Suprapubic skin (tissue), 4 donors: ENCODE measurements at regions not wholly inside any gene's neighbourhood (a gene's known extent, or its start where the extent isn't known, plus 50 kb on each side); places are given as distances from the start of the nearest gene placed in this dataset.

Experiments used
- DNase-seq, 2 donors: peaks; one replicate each; pipeline ENCODE4 v3.0.0-alpha.2; 2019; ENCODE audit warnings: low spot score in 2 of 2
- H3K27ac ChIP-seq: fragments of 200-600 bp; sonication (generic); one replicate; pipeline ENCODE4 v1.5.1; 2019
- H3K27me3 ChIP-seq: fragments of 200-600 bp; sonication (generic); one replicate; pipeline ENCODE4 v1.5.1; 2019
- H3K36me3 ChIP-seq: fragments of 200-600 bp; sonication (generic); one replicate; pipeline ENCODE4 v1.5.1; 2019
- H3K4me1 ChIP-seq: fragments of 200-600 bp; sonication (generic); one replicate; pipeline ENCODE4 v1.5.1; 2019
- H3K4me3 ChIP-seq: fragments of 200-600 bp; sonication (generic); one replicate; pipeline ENCODE4 v1.5.1; 2019; ENCODE audit warnings: mild to moderate bottlenecking
- H3K9me3 ChIP-seq: fragments of 200-600 bp; sonication (generic); one replicate; pipeline ENCODE4 v1.5.1; 2019
- EP300 ChIP-seq: sonication (generic); formaldehyde crosslinking; IDR thresholded peaks from one replicate; pipeline ENCODE4 v1.6.1; 2017; ENCODE audit warnings: antibody characterized with exemption
- POLR2A ChIP-seq, 2 donors: fragments of 450-650 bp; IDR thresholded peaks; one replicate each; pipeline ENCODE4 v1.6.1; 2017; ENCODE audit warnings: antibody characterized with exemption in 2 of 2, mild to moderate bottlenecking in 2 of 2, moderate library complexity in 2 of 2
- POLR2AphosphoS5 ChIP-seq, 3 donors: sonication (generic); formaldehyde crosslinking; IDR thresholded peaks; one replicate each; pipeline ENCODE4 v1.6.1; 2017; ENCODE audit warnings: antibody characterized with exemption in 3 of 3
- WGBS: methylation state at CpG from one replicate; pipeline ENCODE4 v1.1.5; 2018; 5-methylcytosine and 5-hydroxymethylcytosine counted together
- TF ChIP-seq, protein P1 (sequence below), 2 donors: fragments of 200-600 bp in 1 of 2; fragments of 450-650 bp in 1 of 2; sonication (generic) in 1 of 2; IDR thresholded peaks; one replicate each; pipeline ENCODE4 v1.5.1; 2016 to 2019; ENCODE audit warnings: antibody characterized with exemption in 2 of 2, mild to moderate bottlenecking in 1 of 2, moderate library complexity in 1 of 2

DNA sequence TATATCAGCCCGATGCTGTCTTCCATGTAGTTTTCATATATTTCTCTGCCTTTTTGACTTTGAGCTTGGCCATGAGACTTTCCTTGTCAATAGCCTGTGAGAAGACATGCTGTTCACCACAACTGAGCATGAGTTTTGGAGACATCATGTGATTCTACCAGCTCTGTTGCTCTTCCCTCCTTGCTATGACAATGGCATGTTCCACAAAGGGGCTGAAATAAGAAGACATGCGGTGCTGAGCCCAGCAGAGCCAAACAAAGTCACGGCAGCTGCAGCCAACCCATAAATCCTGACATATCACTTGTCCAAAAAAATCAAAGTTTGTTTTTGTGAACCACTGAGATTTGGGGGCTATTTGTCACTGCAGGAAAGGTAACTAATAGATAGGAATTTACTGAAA, 343.4 kb upstream of the KITLG start:
- H3K36me3 ChIP-seq: no peaks in the 10 kb centered on the region
- TF ChIP-seq EP300 (no peak), POLR2A (IDR thresholded peaks at IDR 0.05) (no peak), POLR2AphosphoS5 (IDR thresholded peaks at IDR 0.05) (no peak)
- TF ChIP-seq, protein P1, sequence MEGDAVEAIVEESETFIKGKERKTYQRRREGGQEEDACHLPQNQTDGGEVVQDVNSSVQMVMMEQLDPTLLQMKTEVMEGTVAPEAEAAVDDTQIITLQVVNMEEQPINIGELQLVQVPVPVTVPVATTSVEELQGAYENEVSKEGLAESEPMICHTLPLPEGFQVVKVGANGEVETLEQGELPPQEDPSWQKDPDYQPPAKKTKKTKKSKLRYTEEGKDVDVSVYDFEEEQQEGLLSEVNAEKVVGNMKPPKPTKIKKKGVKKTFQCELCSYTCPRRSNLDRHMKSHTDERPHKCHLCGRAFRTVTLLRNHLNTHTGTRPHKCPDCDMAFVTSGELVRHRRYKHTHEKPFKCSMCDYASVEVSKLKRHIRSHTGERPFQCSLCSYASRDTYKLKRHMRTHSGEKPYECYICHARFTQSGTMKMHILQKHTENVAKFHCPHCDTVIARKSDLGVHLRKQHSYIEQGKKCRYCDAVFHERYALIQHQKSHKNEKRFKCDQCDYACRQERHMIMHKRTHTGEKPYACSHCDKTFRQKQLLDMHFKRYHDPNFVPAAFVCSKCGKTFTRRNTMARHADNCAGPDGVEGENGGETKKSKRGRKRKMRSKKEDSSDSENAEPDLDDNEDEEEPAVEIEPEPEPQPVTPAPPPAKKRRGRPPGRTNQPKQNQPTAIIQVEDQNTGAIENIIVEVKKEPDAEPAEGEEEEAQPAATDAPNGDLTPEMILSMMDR (IDR thresholded peaks at IDR 0.05): no peak
- no peak overlapping the region for H3K4me3 ChIP-seq
- no peaks in the 10 kb centered on the region for H3K27me3 ChIP-seq
- no peak for DNase-seq
- WGBS: 89% methylated on average over 3 of the region's 3 CpGs
- no peak overlapping the region for H3K27ac ChIP-seq
- H3K4me1 ChIP-seq: peaks cover 24% of the 10 kb centered on the region
- no peaks in the 10 kb centered on the region for H3K9me3 ChIP-seq

DNA sequence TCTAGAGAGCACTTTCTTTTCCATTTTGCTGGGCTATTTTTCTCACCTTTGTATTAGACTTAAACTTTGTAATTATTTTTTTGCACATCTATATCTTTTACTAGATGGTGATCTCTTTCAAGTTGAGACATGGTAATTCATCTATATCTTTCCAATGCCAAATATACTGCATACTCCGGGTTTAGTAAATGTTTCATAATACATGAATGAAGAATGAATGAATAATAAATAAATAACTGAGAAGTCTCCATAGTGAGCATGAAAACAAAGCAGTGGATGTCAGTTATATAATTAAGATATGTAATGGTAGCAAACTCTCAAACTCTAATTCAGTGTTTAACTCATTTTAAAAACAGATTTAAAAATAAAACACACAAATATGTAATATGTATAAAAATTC, 342.5 kb upstream of the KITLG start:
- Histone ChIP-seq H3K27ac (no peak overlapping the region), H3K9me3 (no peaks in the 10 kb centered on the region), H3K27me3 (no peaks in the 10 kb centered on the region), H3K4me1 (peaks cover 24% of the 10 kb centered on the region), H3K4me3 (no peak overlapping the region), H3K36me3 (no peaks in the 10 kb centered on the region)
- no peak for DNase-seq
- 24% methylated on average over 1 of the region's 1 CpG for WGBS
- TF ChIP-seq, protein P1 (IDR thresholded peaks at IDR 0.05): no peak
- TF ChIP-seq POLR2AphosphoS5 (IDR thresholded peaks at IDR 0.05): no peak
- no peak for TF ChIP-seq EP300
- no peak for TF ChIP-seq POLR2A (IDR thresholded peaks at IDR 0.05)

DNA sequence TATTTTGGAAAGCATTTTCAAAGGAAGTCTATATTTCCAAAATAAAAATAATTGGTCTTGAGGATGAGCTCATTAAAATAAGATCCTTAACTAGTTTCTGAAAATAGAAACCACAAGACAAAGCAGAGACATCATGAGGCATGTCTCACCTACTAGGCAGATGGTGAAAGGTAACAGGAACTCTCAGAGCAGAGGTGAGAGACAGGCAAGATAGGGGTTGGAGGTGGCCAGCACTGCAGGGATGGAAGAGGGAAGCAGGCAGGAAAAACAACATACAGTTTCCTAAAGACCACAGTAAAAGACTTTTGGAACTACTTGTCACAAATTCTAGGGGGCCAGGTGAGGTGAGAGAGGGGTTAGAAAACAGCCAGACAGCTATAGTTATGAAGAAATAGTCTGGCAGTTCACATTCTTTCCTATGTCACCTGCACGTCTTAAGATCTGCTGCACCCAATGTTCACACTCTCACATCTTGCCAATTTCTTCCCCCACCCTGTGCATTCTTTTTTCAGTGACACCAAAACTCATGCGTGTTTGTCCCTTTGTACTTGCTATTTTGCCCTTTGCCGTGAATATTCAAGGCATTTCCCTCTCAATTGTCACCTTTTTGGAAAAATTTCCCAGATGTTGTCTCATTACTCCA, 341.7 kb upstream of the KITLG start:
- DNase-seq: no peak
- Histone ChIP-seq H3K36me3 (no peaks in the 10 kb centered on the region), H3K9me3 (no peaks in the 10 kb centered on the region), H3K4me3 (no peak overlapping the region), H3K27ac (no peak overlapping the region), H3K27me3 (no peaks in the 10 kb centered on the region), H3K4me1 (peaks cover 24% of the 10 kb centered on the region)
- TF ChIP-seq POLR2AphosphoS5 (IDR thresholded peaks at IDR 0.05) (no peak), POLR2A (IDR thresholded peaks at IDR 0.05) (no peak)
- WGBS: 55% methylated on average over 3 of the region's 3 CpGs

DNA sequence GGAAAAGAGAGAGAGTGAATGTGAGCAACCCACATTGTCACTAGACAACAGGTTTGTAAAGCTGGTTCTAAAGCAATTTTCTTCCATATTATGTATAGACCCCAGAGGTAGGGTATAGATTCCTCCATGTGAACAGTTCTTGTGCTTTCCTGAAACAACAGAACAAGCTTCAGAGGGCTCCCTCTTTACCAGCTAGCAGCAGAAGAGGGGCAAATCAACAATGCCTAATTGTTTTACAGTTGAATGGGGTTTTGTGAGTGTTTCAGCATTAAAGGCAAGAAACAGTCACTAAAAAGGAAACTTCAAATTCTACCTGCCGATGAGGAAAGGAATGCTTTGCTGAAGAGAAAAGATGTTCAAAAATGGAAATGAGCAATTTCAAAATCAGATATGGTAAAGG, 341.2 kb upstream of the KITLG start:
- Histone ChIP-seq H3K9me3 (no peaks in the 10 kb centered on the region), H3K4me3 (no peak overlapping the region), H3K27ac (no peak overlapping the region), H3K36me3 (no peaks in the 10 kb centered on the region), H3K27me3 (no peaks in the 10 kb centered on the region), H3K4me1 (peaks cover 24% of the 10 kb centered on the region)
- DNase-seq: no peak
- TF ChIP-seq EP300 (no peak), POLR2A (IDR thresholded peaks at IDR 0.05) (no peak), POLR2AphosphoS5 (IDR thresholded peaks at IDR 0.05) (no peak)
- TF ChIP-seq, protein P1 (IDR thresholded peaks at IDR 0.05): no peak
- 58% methylated on average over 1 of the region's 1 CpG for WGBS

DNA sequence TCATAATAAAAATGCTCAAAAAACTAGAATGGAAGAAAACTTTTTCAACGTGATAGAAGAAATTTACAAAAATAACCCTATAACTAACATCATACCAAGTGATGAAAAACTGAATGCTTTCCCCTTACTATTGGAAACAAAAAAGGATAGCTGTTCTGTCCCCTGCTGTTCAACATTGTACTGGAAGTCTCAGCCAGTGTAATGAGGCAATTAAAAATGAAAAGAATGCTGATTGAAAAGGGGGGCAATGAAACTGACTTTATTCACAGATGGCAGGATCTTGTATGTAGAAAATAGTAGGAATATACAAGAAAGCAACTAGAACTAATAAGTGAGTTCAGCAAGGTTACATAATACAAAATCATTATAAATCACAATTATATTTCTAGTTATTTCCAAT, 337.9 kb upstream of the KITLG start:
- TF ChIP-seq POLR2AphosphoS5 (IDR thresholded peaks at IDR 0.05) (no peak), EP300 (no peak), POLR2A (IDR thresholded peaks at IDR 0.05) (no peak)
- TF ChIP-seq, protein P1 (IDR thresholded peaks at IDR 0.05): no peak
- H3K4me1 ChIP-seq: peaks cover 5% of the 10 kb centered on the region
- no peak overlapping the region for H3K4me3 ChIP-seq
- WGBS: 65% methylated on average over 1 of the region's 1 CpG
- no peaks in the 10 kb centered on the region for H3K27me3 ChIP-seq
- H3K36me3 ChIP-seq: no peaks in the 10 kb centered on the region
- no peaks in the 10 kb centered on the region for H3K9me3 ChIP-seq
- DNase-seq: no peak
- no peak overlapping the region for H3K27ac ChIP-seq

DNA sequence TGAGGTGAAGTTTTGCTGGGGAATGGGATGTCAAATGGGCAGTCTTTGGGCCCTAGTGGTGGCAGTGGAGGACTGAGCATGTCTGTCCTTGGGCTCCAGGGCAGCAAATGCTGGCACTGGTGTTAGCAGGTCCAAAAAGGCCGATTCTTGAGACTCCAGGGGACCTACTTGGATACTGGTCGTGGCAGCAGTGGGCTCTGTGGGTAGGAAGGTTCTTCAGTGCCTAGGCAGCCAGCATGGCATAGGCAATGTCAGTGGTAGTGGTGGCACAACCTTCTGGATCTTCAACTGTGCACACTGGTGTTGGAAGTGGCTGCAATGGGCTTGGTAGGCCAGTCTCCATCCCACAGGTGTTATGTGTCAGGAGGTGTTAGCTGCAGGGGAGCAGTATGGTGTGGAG, 334.7 kb upstream of the KITLG start:
- H3K9me3 ChIP-seq: no peaks in the 10 kb centered on the region
- WGBS: 71% methylated on average over 2 of the region's 2 CpGs
- H3K27ac ChIP-seq: no peak overlapping the region
- no peak overlapping the region for H3K4me3 ChIP-seq
- DNase-seq: no peak
- H3K27me3 ChIP-seq: no peaks in the 10 kb centered on the region
- TF ChIP-seq POLR2A (IDR thresholded peaks at IDR 0.05) (no peak), POLR2AphosphoS5 (IDR thresholded peaks at IDR 0.05) (no peak), EP300 (no peak)
- TF ChIP-seq, protein P1 (IDR thresholded peaks at IDR 0.05): no peak
- no peaks in the 10 kb centered on the region for H3K36me3 ChIP-seq
- H3K4me1 ChIP-seq: no peaks in the 10 kb centered on the region
